GM23338 (cell line): ENCODE measurements at regions not wholly inside any gene's neighbourhood (a gene's known extent, or its start where the extent isn't known, plus 50 kb on each side); places are given as distances from the start of the nearest gene placed in this dataset.

ENCODE experiments used
- ATAC-seq: fragments of 200-7000 bp; cut with Tn5 transposase; 3 replicates; pipeline ENCODE4 v1.9.1; 2020
- DNase-seq: peaks from one replicate; pipeline ENCODE4 v3.0.0-alpha.2; 2015; ENCODE audit warnings: low spot score
- H2AFZ ChIP-seq: fragments of 200-600 bp; sonication (generic); 2 replicates; pipeline ENCODE4 v1.8.0; 2016; ENCODE audit warnings: antibody characterized with exemption, mild to moderate bottlenecking, moderate library complexity
- H3F3A ChIP-seq: fragments of 200-600 bp; sonication (generic); replicated peaks from 2 replicates; pipeline ENCODE4 v1.8.0; 2017; ENCODE audit warnings: antibody characterized with exemption, mixed run types, low read depth
- H3K27ac ChIP-seq: fragments of 200-600 bp; sonication (generic); 2 replicates; pipeline ENCODE4 v1.6.1; 2016; ENCODE audit warnings: low read depth
- H3K27me3 ChIP-seq: fragments of 200-600 bp; sonication (generic); 2 replicates; pipeline ENCODE4 v1.8.0; 2016; ENCODE audit warnings: mild to moderate bottlenecking, mixed run types, moderate library complexity; ENCODE audit not compliant: insufficient read depth
- H3K36me3 ChIP-seq: fragments of 200-600 bp; sonication (generic); 2 replicates; pipeline ENCODE4 v1.8.0; 2016; ENCODE audit warnings: mild to moderate bottlenecking; ENCODE audit not compliant: insufficient read depth
- H3K4me1 ChIP-seq: fragments of 200-600 bp; sonication (generic); 2 replicates; pipeline ENCODE4 v1.8.0; 2016; ENCODE audit warnings: mild to moderate bottlenecking, moderate library complexity; ENCODE audit not compliant: insufficient read depth
- H3K4me2 ChIP-seq: fragments of 200-600 bp; sonication (generic); 2 replicates; pipeline ENCODE4 v1.7.1; 2017; ENCODE audit warnings: mixed run types
- H3K4me3 ChIP-seq: fragments of 200-600 bp; sonication (generic); 2 replicates; pipeline ENCODE4 v1.6.1; 2016; ENCODE audit warnings: mixed run types
- H3K79me2 ChIP-seq: fragments of 200-600 bp; sonication (generic); replicated peaks from 2 replicates; pipeline ENCODE4 v1.8.0; 2017; ENCODE audit warnings: mild to moderate bottlenecking; ENCODE audit not compliant: insufficient read depth
- H3K9me2 ChIP-seq: fragments of 200-600 bp; sonication (generic); 2 replicates; pipeline ENCODE4 v1.8.0; 2017; ENCODE audit not compliant: insufficient read depth
- H4K20me1 ChIP-seq: fragments of 200-600 bp; sonication (generic); replicated peaks from 2 replicates; pipeline ENCODE4 v1.8.0; 2017; ENCODE audit warnings: mild to moderate bottlenecking; ENCODE audit not compliant: insufficient read depth
- H3K27ac Mint-ChIP-seq: 2 replicates; pipeline ENCODE4 v1.8.0; 2020; ENCODE audit warnings: inconsistent platforms, mild to moderate bottlenecking, moderate library complexity, mixed read lengths
- H3K27me3 Mint-ChIP-seq: 3 replicates; pipeline ENCODE4 v1.8.0; 2022; ENCODE audit warnings: low read depth, mild to moderate bottlenecking, moderate library complexity, mixed read lengths, inconsistent platforms; ENCODE audit not compliant: insufficient read depth, poor library complexity
- H3K36me3 Mint-ChIP-seq: 3 replicates; pipeline ENCODE4 v1.8.0; 2021; ENCODE audit warnings: low read depth, mild to moderate bottlenecking, inconsistent platforms, moderate library complexity, mixed read lengths
- H3K4me1 Mint-ChIP-seq: 3 replicates; pipeline ENCODE4 v1.8.0; 2020; ENCODE audit warnings: mild to moderate bottlenecking, inconsistent platforms, mixed read lengths
- H3K4me3 Mint-ChIP-seq: 3 replicates; pipeline ENCODE4 v1.8.0; 2021; ENCODE audit warnings: moderate library complexity, mild to moderate bottlenecking, inconsistent platforms, mixed read lengths
- H3K9me3 Mint-ChIP-seq: 3 replicates; pipeline ENCODE4 v1.8.0; 2020; ENCODE audit warnings: moderate library complexity, mild to moderate bottlenecking, inconsistent platforms, mixed read lengths
- CREB1 ChIP-seq: fragments of 250-450 bp; sonication (Bioruptor Pico); IDR thresholded peaks from 2 replicates; pipeline ENCODE4 v1.5.0; 2020; ENCODE audit warnings: low read depth, mild to moderate bottlenecking, moderate library complexity
- CTCF ChIP-seq, 2 experiments: fragments of 200-600 bp in 1 of 2; sonication (generic) in 1 of 2; conservative IDR thresholded peaks; 2 replicates each; pipeline versions ENCODE4 v1.5.1 to v1.6.1; 2016 to 2017; ENCODE audit warnings: antibody characterized with exemption in 2 of 2, low read depth in 2 of 2, mild to moderate bottlenecking in 2 of 2, moderate library complexity in 1 of 2
- ETS1 ChIP-seq: IDR thresholded peaks from 2 replicates; pipeline ENCODE4 v1.6.1; 2016; ENCODE audit warnings: antibody characterized with exemption
- EZH2 ChIP-seq: fragments of 200-600 bp; sonication (generic); IDR thresholded peaks from one replicate; pipeline ENCODE4 v1.8.0; 2017; ENCODE audit warnings: antibody characterized with exemption, mild to moderate bottlenecking, low read depth; ENCODE audit not compliant: unreplicated experiment
- EZH2phosphoT487 ChIP-seq: fragments of 200-600 bp; sonication (generic); IDR thresholded peaks from one replicate; pipeline ENCODE4 v1.8.1; 2018; ENCODE audit warnings: antibody characterized with exemption; ENCODE audit not compliant: unreplicated experiment
- JUNB ChIP-seq: IDR thresholded peaks from one replicate; pipeline ENCODE4 v1.6.1; 2016; ENCODE audit warnings: antibody characterized with exemption; ENCODE audit not compliant: unreplicated experiment
- NANOG ChIP-seq: IDR thresholded peaks from 2 replicates; pipeline ENCODE4 v1.6.1; 2016; ENCODE audit warnings: antibody characterized with exemption, borderline replicate concordance
- POLR2AphosphoS5 ChIP-seq: IDR thresholded peaks from 2 replicates; pipeline ENCODE4 v1.6.1; 2016; ENCODE audit warnings: antibody characterized with exemption, low read depth
- REST ChIP-seq: IDR thresholded peaks from one replicate; pipeline ENCODE4 v1.6.1; 2018; ENCODE audit warnings: antibody characterized with exemption; ENCODE audit not compliant: unreplicated experiment
- STAT1 ChIP-seq: IDR thresholded peaks from one replicate; pipeline ENCODE4 v1.6.1; 2016; ENCODE audit warnings: antibody characterized with exemption; ENCODE audit not compliant: unreplicated experiment
- ZNF114 ChIP-seq: fragments of 250-450 bp; sonication (Bioruptor Pico); IDR thresholded peaks from 2 replicates; pipeline ENCODE4 v1.5.0; 2020; ENCODE audit warnings: mild to moderate bottlenecking, moderate library complexity
- ZNF462 ChIP-seq: fragments of 250-450 bp; sonication (Bioruptor Pico); IDR thresholded peaks from 2 replicates; pipeline ENCODE4 v1.5.0; 2020; ENCODE audit warnings: mild to moderate bottlenecking, moderate library complexity

GRCh38 chr3:177629276-177629675, 432.0 kb upstream of the TBL1XR1 start:
- DNase-seq (no peak), ATAC-seq (no peak)
- Mint-ChIP-seq H3K36me3 (peaks cover 5% of the 10 kb centered on the region; the same call in 1 of the 3 replicates), H3K27ac (no peak overlapping the region), H3K4me3 (no peak overlapping the region), H3K27me3 (no peaks in the 10 kb centered on the region), H3K4me1 (peaks cover 12% of the 10 kb centered on the region; the same call in 2 of the 3 replicates), H3K9me3 (peaks cover 5% of the 10 kb centered on the region)
- no peak overlapping the region for H2AFZ ChIP-seq
- no peaks in the 10 kb centered on the region for H3F3A ChIP-seq
- H3K4me3 ChIP-seq: no peak overlapping the region
- no peaks in the 10 kb centered on the region for H3K79me2 ChIP-seq
- no peaks in the 10 kb centered on the region for H4K20me1 ChIP-seq
- no peak overlapping the region for H3K4me2 ChIP-seq
- H3K36me3 ChIP-seq: no peaks in the 10 kb centered on the region
- no peak overlapping the region for H3K27ac ChIP-seq
- H3K9me2 ChIP-seq: no peaks in the 10 kb centered on the region
- H3K27me3 ChIP-seq: no peaks in the 10 kb centered on the region
- no peak for TF ChIP-seq JUNB
- TF ChIP-seq NANOG: no peak
- TF ChIP-seq CTCF (conservative IDR thresholded peaks at IDR 0.05; ENCODE audit: low read depth in 2 of 2): no peak
- no peak for TF ChIP-seq ETS1
- no peak for TF ChIP-seq ZNF462 (CRISPR knock-in tag)
- TF ChIP-seq POLR2AphosphoS5: no peak
- no peak for TF ChIP-seq REST
- TF ChIP-seq EZH2phosphoT487: no peak
- no peak for TF ChIP-seq EZH2
- no peak for TF ChIP-seq ZNF114
- no peak for TF ChIP-seq STAT1
- no peak for TF ChIP-seq CREB1 (CRISPR knock-in tag)
- H3K4me1 ChIP-seq: no peaks in the 10 kb centered on the region
